ENCODE measurements at regions not wholly inside any gene's neighbourhood (a gene's known extent, or its start where the extent isn't known, plus 50 kb on each side); places are given as distances from the start of the nearest gene placed in this dataset.

- Mint-ChIP-seq H3K4me3 (no peak overlapping the region), H3K27me3 (no peaks in the 10 kb centered on the region), H3K9me3 (peaks cover 0 to 4% (median 0%) of the 10 kb centered on the region in 7 donors), H3K27ac (no peak overlapping the region), H3K4me1 (no peaks in the 10 kb centered on the region), H3K36me3 (no peaks in the 10 kb centered on the region)
- DNase-seq (no peak), ATAC-seq (ENCODE audit: low read depth in 2 of 2) (no peak)
- Histone ChIP-seq H3K9me3 (ENCODE audit: control insufficient read depth in 2 of 2, low read length in 2 of 2) (no peaks in the 10 kb centered on the region), H3K27ac (ENCODE audit: insufficient read depth, low read length, poor library complexity, severe bottlenecking) (no peak overlapping the region), H3K36me3 (ENCODE audit: control insufficient read depth, insufficient read depth, low read length) (no peaks in the 10 kb centered on the region), H3K4me1 (ENCODE audit: control insufficient read depth, insufficient read depth, low read length, poor library complexity, severe bottlenecking) (no peaks in the 10 kb centered on the region), H3K4me3 (ENCODE audit: low read depth, low read length) (no peak overlapping the region), H3K27me3 (ENCODE audit: control insufficient read depth, insufficient read depth, low read length) (no peaks in the 10 kb centered on the region)
Measured at GRCh38 chr13:73372666-73373627, 314.1 kb downstream of the KLF5 start.

DNA sequence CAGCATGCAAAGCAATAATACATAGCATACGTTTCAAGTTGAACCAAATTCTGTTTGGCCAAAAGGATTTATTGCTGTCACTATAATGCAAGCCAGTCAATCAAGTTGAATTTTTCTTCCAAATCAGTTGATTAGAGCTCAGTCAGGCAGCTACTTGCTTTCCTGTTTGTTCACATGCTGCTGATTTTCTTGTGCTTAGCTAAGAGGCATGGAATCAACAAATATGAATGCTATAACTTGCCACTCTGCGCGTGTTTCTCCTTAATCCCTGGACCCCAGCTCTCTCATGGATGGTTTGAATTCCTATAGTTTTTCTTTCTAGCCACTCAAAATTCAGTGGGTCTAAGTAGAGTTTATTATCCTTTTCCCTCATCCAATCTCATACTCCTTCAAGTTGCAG, 311.3 kb downstream of the KLF5 start:
- no peaks in the 10 kb centered on the region for H3K4me1 ChIP-seq (ENCODE audit: control insufficient read depth, insufficient read depth, low read length, poor library complexity, severe bottlenecking)
- H3K36me3 ChIP-seq (ENCODE audit: control insufficient read depth, insufficient read depth, low read length), result no peaks in the 10 kb centered on the region
- H3K27me3 ChIP-seq (ENCODE audit: control insufficient read depth, insufficient read depth, low read length), result no peaks in the 10 kb centered on the region
- no peaks in the 10 kb centered on the region for H3K36me3 Mint-ChIP-seq
- ATAC-seq (ENCODE audit: low read depth in 2 of 2), result no peak
- H3K9me3 Mint-ChIP-seq, result peaks cover 0 to 4% (median 0%) of the 10 kb centered on the region in 7 donors
- H3K4me1 Mint-ChIP-seq, result no peaks in the 10 kb centered on the region
- H3K9me3 ChIP-seq (ENCODE audit: control insufficient read depth in 2 of 2, low read length in 2 of 2), result no peaks in the 10 kb centered on the region
- H3K4me3 Mint-ChIP-seq, result no peak overlapping the region
- DNase-seq, result no peak
- no peaks in the 10 kb centered on the region for H3K27me3 Mint-ChIP-seq
- H3K4me3 ChIP-seq (ENCODE audit: low read depth, low read length), result no peak overlapping the region
- no peak overlapping the region for H3K27ac ChIP-seq (ENCODE audit: insufficient read depth, low read length, poor library complexity, severe bottlenecking)
- no peak overlapping the region for H3K27ac Mint-ChIP-seq

DNA sequence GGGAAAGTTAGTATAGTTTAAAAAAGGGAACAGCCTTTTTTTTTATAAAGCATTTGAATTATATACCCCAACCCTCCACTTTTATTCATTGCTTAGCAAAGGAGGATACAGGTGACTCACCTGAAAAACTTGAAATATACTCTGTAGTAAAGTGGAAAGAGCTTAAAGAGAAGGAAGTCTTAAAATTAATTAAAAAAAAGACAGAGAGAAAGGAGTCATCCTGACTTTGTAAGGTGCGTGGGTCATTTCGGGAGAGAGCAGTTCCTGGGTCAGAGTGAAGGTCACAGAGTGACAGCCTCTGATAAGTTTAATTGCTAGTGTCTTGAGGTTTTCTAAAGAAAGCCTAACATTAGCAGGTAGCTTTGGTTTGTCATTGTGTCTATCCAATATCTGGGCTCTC, 310.3 kb downstream of the KLF5 start:
- Mint-ChIP-seq H3K27me3 (no peaks in the 10 kb centered on the region), H3K27ac (no peak overlapping the region), H3K36me3 (no peaks in the 10 kb centered on the region), H3K9me3 (peaks cover 0 to 4% (median 0%) of the 10 kb centered on the region in 7 donors), H3K4me3 (no peak overlapping the region), H3K4me1 (no peaks in the 10 kb centered on the region)
- no peak for DNase-seq
- H3K4me3 ChIP-seq (ENCODE audit: low read depth, low read length), result no peak overlapping the region
- H3K27ac ChIP-seq (ENCODE audit: insufficient read depth, low read length, poor library complexity, severe bottlenecking), result no peak overlapping the region
- ATAC-seq (ENCODE audit: low read depth in 2 of 2), result no peak
- no peaks in the 10 kb centered on the region for H3K4me1 ChIP-seq (ENCODE audit: control insufficient read depth, insufficient read depth, low read length, poor library complexity, severe bottlenecking)
- no peaks in the 10 kb centered on the region for H3K9me3 ChIP-seq (ENCODE audit: control insufficient read depth in 2 of 2, low read length in 2 of 2)
- H3K27me3 ChIP-seq (ENCODE audit: control insufficient read depth, insufficient read depth, low read length), result no peaks in the 10 kb centered on the region
- no peaks in the 10 kb centered on the region for H3K36me3 ChIP-seq (ENCODE audit: control insufficient read depth, insufficient read depth, low read length)

DNA sequence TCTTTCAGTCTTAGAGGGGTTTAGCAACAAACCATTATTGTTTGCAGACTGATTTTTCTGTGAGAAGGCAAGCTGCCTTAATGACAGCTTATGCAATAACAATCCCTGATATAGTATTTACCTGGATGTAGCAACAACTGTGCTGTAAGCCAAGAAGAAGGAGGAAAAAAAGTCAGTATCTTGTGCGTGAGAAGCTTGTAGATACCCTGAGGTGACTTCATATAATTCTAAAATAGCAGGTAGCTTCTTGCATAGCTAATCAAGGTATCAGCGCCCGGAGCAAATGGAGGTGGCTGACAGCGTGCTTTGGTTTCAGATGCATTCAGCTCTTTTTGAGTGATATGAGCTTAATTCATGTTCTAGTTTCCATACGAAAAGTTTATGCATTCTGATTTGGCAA, 309.8 kb downstream of the KLF5 start:
- Mint-ChIP-seq H3K4me1 (no peaks in the 10 kb centered on the region), H3K27me3 (no peaks in the 10 kb centered on the region), H3K36me3 (no peaks in the 10 kb centered on the region), H3K27ac (no peak overlapping the region), H3K4me3 (no peak overlapping the region), H3K9me3 (peaks cover 0 to 1% (median 0%) of the 10 kb centered on the region in 7 donors)
- Histone ChIP-seq H3K36me3 (ENCODE audit: control insufficient read depth, insufficient read depth, low read length) (no peaks in the 10 kb centered on the region), H3K27me3 (ENCODE audit: control insufficient read depth, insufficient read depth, low read length) (no peaks in the 10 kb centered on the region), H3K9me3 (ENCODE audit: control insufficient read depth in 2 of 2, low read length in 2 of 2) (no peaks in the 10 kb centered on the region), H3K4me1 (ENCODE audit: control insufficient read depth, insufficient read depth, low read length, poor library complexity, severe bottlenecking) (no peaks in the 10 kb centered on the region), H3K4me3 (ENCODE audit: low read depth, low read length) (no peak overlapping the region), H3K27ac (ENCODE audit: insufficient read depth, low read length, poor library complexity, severe bottlenecking) (no peak overlapping the region)
- ATAC-seq (ENCODE audit: low read depth in 2 of 2) (no peak), DNase-seq (no peak)

GRCh38 chr13:73367886-73368285, 309.1 kb downstream of the KLF5 start:
- no peaks in the 10 kb centered on the region for H3K4me1 ChIP-seq (ENCODE audit: control insufficient read depth, insufficient read depth, low read length, poor library complexity, severe bottlenecking)
- no peak overlapping the region for H3K27ac Mint-ChIP-seq
- no peak overlapping the region for H3K4me3 ChIP-seq (ENCODE audit: low read depth, low read length)
- H3K27me3 ChIP-seq (ENCODE audit: control insufficient read depth, insufficient read depth, low read length), result no peaks in the 10 kb centered on the region
- no peaks in the 10 kb centered on the region for H3K36me3 ChIP-seq (ENCODE audit: control insufficient read depth, insufficient read depth, low read length)
- no peaks in the 10 kb centered on the region for H3K9me3 ChIP-seq (ENCODE audit: control insufficient read depth in 2 of 2, low read length in 2 of 2)
- no peak for DNase-seq
- ATAC-seq (ENCODE audit: low read depth in 2 of 2), result no peak
- no peaks in the 10 kb centered on the region for H3K4me1 Mint-ChIP-seq
- H3K9me3 Mint-ChIP-seq, result no peaks in the 10 kb centered on the region
- H3K4me3 Mint-ChIP-seq, result no peak overlapping the region
- no peaks in the 10 kb centered on the region for H3K27me3 Mint-ChIP-seq
- no peaks in the 10 kb centered on the region for H3K36me3 Mint-ChIP-seq
- no peak overlapping the region for H3K27ac ChIP-seq (ENCODE audit: insufficient read depth, low read length, poor library complexity, severe bottlenecking)

DNA sequence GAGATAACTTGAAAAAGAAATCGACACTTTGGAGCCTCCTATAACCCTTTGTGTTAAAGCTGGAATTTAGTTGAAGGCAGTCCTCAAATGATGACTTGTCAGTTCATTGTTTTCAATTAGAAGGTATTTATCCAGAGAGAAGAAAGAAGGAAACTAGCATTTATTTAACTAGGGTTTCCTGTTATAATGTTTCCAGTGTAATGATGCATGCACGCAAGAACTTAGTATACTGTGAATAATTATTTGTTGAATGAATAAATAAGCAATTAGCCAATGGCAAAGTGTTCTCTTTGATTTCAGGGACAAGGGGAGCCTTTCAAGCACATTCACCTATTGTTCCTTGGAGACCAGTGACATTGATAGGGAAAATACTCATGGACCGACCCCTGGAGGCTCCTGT, 307.4 kb downstream of the KLF5 start:
- Mint-ChIP-seq H3K4me3 (no peak overlapping the region), H3K4me1 (no peaks in the 10 kb centered on the region), H3K27me3 (no peaks in the 10 kb centered on the region), H3K36me3 (no peaks in the 10 kb centered on the region), H3K9me3 (no peaks in the 10 kb centered on the region), H3K27ac (no peak overlapping the region)
- Histone ChIP-seq H3K27ac (ENCODE audit: insufficient read depth, low read length, poor library complexity, severe bottlenecking) (no peak overlapping the region), H3K9me3 (ENCODE audit: control insufficient read depth in 2 of 2, low read length in 2 of 2) (no peaks in the 10 kb centered on the region), H3K36me3 (ENCODE audit: control insufficient read depth, insufficient read depth, low read length) (no peaks in the 10 kb centered on the region), H3K27me3 (ENCODE audit: control insufficient read depth, insufficient read depth, low read length) (no peaks in the 10 kb centered on the region), H3K4me1 (ENCODE audit: control insufficient read depth, insufficient read depth, low read length, poor library complexity, severe bottlenecking) (no peaks in the 10 kb centered on the region), H3K4me3 (ENCODE audit: low read depth, low read length) (no peak overlapping the region)
- no peak for DNase-seq
- ATAC-seq (ENCODE audit: low read depth in 2 of 2), result no peak

DNA sequence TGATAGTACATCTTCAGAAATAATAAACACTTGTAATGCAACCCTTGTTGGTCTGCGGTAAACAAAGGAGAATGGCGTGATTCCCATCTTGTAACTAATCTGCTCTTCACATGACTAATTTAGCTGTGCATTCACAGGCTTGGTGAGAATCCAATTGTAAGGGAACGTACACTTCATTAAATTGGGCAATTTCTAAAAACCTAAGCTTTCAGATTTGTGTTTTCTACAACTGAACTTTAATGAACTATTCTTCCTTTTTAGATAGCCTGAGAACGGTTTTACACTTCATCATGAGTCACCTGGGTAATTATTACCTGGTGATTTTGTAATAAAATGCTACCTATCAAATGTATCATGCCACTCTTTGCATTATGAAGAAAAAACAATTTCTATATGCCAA, 306.9 kb downstream of the KLF5 start:
- Histone ChIP-seq H3K27me3 (ENCODE audit: control insufficient read depth, insufficient read depth, low read length) (no peaks in the 10 kb centered on the region), H3K27ac (ENCODE audit: insufficient read depth, low read length, poor library complexity, severe bottlenecking) (no peak overlapping the region), H3K36me3 (ENCODE audit: control insufficient read depth, insufficient read depth, low read length) (no peaks in the 10 kb centered on the region), H3K4me1 (ENCODE audit: control insufficient read depth, insufficient read depth, low read length, poor library complexity, severe bottlenecking) (no peaks in the 10 kb centered on the region), H3K4me3 (ENCODE audit: low read depth, low read length) (no peak overlapping the region), H3K9me3 (ENCODE audit: control insufficient read depth in 2 of 2, low read length in 2 of 2) (no peaks in the 10 kb centered on the region)
- Mint-ChIP-seq H3K27ac (no peak overlapping the region), H3K9me3 (no peaks in the 10 kb centered on the region), H3K36me3 (no peaks in the 10 kb centered on the region), H3K4me3 (no peak overlapping the region), H3K27me3 (no peaks in the 10 kb centered on the region), H3K4me1 (no peaks in the 10 kb centered on the region)
- no peak for DNase-seq
- no peak for ATAC-seq (ENCODE audit: low read depth in 2 of 2)

DNA sequence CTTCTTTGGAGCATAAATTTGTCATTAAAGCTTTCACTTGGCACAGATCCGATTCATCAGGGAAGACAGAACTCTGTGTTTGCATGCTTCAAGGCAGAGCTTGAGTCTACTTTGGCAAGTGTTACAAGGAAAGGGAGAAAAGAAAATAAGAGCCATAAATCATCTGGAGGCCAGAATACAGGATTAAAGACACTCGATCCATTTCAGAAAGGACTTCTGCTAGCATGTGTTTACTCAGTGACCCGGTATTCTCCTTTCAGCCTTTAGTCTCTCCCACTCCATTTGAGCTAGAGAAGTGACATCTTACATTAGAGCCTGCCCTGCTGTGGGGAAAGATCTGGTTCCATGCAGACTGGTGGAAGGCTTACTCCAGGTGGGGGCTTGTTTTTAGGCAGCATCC, 306.4 kb downstream of the KLF5 start:
- no peaks in the 10 kb centered on the region for H3K4me1 ChIP-seq (ENCODE audit: control insufficient read depth, insufficient read depth, low read length, poor library complexity, severe bottlenecking)
- Mint-ChIP-seq H3K4me3 (no peak overlapping the region), H3K27ac (no peak overlapping the region), H3K9me3 (no peaks in the 10 kb centered on the region), H3K27me3 (no peaks in the 10 kb centered on the region), H3K4me1 (no peaks in the 10 kb centered on the region), H3K36me3 (no peaks in the 10 kb centered on the region)
- no peaks in the 10 kb centered on the region for H3K27me3 ChIP-seq (ENCODE audit: control insufficient read depth, insufficient read depth, low read length)
- H3K27ac ChIP-seq (ENCODE audit: insufficient read depth, low read length, poor library complexity, severe bottlenecking), result no peak overlapping the region
- no peak overlapping the region for H3K4me3 ChIP-seq (ENCODE audit: low read depth, low read length)
- no peaks in the 10 kb centered on the region for H3K9me3 ChIP-seq (ENCODE audit: control insufficient read depth in 2 of 2, low read length in 2 of 2)
- H3K36me3 ChIP-seq (ENCODE audit: control insufficient read depth, insufficient read depth, low read length), result no peaks in the 10 kb centered on the region
- no peak for DNase-seq
- ATAC-seq (ENCODE audit: low read depth in 2 of 2), result no peak

All from CD4-positive, CD25-positive, alpha-beta regulatory T cell (primary cell).